NCI-H2107 (cell line): ENCODE measurements at regions not wholly inside any gene's neighbourhood (a gene's known extent, or its start where the extent isn't known, plus 50 kb on each side); places are given as distances from the start of the nearest gene placed in this dataset.

ENCODE experiments used
- DNase-seq: peaks from one replicate; lab custom pipeline; 2025; lab: John Stamatoyannopoulos, UW

GRCh38 chr14:104425763-104426646, 153.6 kb upstream of the C14orf180 start:
- no peak for DNase-seq

GRCh38 chr14:104427131-104427851, 152.3 kb upstream of the C14orf180 start:
- no peak for DNase-seq

GRCh38 chr14:104428333-104428851, 151.2 kb upstream of the C14orf180 start:
- DNase-seq = no peak

- no peak for DNase-seq
Measured at GRCh38 chr14:104428860-104429259, 150.7 kb upstream of the C14orf180 start.

GRCh38 chr14:104429291-104429861, 150.2 kb upstream of the C14orf180 start:
- DNase-seq = no peak

DNA sequence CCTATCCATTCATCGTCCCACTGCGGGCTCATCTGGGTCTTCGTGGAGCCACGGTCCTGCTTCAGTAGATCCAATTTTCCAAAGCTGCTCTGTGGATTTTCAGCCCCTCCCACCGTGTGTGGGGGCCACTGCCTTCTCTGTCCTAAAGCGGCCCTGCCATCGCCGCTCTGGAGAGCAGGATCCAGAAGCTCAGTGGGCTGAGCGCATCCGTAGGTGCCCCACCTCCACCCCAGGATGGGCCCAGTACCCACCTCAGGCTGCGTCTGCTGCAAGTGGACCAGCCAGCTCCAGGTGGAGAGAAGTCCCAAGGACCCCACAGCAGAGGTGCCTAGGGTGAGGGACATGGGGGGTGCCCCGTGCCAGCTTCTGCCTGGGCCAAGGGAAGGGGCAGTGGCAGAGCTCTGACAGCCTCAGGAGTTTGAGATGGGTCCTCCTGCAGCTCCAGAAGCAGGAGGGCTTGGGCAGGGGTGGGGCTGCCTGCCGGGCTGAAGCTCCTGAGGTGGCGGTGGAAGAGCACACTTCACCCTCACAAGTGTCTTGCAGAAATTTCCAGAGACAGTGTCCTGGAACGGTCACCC, 148.1 kb upstream of the C14orf180 start:
- DNase-seq = no peak

DNA sequence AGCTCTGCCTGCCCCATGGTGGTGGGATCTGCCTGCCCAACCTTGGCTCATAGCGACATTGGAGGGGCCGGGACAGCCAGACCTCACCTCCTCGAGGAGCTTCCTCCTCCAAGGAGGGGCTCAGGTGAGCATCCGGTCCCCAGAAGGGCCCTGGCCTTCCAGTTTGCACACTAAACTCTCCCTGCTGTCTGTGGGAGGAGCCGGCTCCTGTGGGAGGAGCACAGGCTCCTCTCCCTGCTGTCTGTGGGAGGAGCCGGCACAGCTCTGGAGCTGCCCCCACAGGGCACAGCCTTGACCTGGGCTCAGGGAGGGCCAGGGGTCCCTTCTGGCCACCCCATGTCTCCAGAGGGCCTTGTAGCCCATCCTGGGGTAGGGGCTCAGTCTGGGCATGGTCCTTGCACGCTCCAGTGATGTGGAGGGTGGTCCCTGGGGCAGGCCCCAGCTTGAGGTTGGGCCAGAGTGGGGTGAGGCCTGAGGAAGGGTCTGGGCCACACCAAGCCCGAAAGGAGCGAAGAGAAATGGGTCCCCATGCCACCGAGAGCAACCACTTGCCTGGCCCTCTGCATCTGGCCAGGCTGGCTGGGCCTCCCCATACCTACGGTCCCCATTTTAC, 147.5 kb upstream of the C14orf180 start:
- DNase-seq = no peak

DNA sequence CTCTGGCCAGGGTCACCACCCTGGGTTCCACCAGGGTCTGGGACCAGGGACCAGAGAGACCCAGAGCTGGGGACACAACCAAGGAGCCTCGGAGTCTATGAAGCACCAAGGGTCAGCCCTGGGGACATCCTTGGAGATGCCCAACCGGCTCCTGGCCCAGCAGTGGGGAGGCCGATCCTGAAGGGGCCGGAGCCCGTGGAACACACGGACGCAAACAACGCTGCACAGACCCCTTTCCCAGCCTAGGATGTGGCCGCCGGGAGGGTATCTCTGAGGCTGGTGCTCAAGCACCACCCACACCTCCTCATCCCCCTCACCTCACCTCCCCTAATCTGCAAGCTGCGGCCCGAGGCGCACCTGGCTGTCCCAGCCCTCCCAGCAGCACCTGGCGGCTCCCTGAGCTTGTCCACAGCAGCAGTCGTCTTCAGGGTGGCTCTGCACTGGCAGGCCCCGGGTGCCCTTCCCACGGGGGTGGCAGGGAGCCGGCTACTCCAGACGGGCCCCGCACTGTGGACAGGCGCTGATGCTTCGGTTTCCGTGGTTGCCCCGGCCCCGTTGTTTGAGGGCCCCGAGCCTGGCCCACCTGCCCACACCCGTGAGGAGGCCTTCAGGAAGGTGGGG, 146.8 kb upstream of the C14orf180 start:
- DNase-seq = no peak

DNA sequence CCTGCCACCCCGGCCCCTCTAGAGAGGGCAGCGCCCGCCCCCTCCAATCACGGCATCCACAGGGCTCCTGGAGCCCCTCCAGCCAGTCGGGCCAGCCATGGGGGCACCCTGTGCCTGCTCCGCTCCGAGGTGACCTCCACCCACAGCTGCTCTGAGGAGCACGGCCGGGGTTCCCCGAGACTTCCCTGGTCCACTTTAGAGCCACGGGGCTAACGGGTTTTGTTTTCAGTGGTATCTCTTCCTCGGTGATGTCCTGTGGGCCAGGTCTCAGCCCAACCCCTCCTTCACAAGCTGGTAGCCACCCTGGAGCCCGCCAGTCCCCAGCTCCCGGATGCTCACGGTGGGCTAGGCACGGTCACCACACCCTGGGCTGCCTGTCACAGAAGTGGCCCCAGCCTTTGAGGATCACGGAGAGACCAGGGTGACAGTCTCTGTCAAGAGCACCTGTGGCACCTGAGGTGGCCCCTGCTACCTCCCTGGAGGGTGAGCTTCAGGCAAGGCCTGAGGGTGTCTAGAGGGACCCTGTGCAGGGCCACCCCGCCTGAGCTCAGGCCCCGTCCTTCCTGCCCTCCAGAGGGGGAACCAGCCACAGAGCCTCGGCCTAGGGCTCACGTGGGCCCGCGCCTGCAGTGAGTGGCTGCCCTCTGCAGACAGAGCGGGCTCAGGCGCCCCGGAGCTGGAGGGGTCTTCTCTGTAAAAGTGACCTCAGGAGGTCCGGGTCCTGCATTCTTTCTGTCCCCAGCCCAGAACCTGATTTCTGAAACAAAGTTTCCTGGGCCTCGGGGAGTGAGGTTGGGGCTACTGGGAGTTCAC, 146.0 kb upstream of the C14orf180 start:
- no peak for DNase-seq

DNA sequence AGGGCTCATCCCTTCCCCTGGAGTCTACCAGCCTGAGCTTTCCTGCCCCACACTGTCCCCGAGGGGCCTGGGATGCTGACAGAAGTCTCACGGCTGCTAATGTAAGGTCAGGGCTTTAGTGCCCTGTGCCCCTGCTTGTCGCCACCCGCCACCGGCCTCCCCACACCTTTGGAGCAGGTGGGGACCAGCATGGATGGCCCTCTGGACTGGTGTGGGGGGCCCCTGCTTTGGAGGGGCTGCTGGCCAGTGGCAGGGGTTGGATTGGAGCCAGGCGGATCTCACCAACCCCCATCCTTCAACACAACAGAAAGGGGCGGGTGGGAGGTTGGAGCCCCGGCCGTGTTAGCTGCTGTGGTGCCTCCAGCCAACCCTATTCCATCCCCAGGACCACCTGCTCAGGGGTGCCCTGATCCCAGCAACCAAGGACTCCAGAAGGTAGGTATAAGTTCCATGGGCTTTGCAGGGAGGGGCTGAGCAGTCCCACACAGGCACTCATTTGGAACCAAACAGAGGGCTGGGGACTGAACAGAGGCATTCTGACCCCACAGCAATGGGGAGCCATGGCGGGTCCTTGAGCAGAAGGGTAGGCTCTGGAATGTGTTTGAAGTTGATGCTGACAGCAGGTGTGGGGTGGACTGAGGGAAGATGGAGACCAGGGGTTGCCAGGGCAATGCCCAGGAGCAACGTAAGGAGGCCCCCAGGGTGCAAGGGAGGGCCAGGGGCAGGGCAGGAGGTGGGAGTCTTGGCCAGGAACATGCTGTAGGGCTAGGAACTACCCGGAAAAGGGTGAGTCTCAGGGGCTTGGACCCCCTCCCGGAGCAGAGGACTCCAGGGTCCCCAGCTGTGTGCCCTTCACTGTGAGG, 145.1 kb upstream of the C14orf180 start:
- DNase-seq = no peak

GRCh38 chr14:104435147-104436046, 144.2 kb upstream of the C14orf180 start:
- no peak for DNase-seq

GRCh38 chr14:104436047-104436591, 143.4 kb upstream of the C14orf180 start:
- no peak for DNase-seq

- DNase-seq = no peak
Measured at GRCh38 chr14:104436741-104437701, 142.5 kb upstream of the C14orf180 start.

DNA sequence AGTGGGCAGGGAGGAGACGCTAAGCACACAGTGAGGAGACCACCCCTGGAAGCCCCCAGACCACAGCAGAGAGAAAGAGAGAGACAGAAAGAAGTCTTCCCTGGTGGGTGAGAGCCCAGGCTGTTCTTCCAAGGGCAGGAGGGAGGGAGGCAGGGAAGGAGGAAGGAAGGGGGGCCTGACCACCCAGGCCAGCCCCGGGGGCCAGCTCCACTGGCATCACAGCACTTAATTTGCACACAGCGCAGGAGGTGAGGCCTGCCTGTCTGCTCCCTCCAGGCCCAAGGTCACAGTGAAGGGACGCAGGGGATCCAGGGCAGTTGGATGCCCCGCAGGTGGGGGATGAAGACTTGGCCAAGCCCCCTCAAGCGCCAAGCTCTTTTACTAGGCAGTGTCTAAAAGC, 141.9 kb upstream of the C14orf180 start:
- DNase-seq = no peak

- no peak for DNase-seq
Measured at GRCh38 chr14:104438166-104438887, 141.2 kb upstream of the C14orf180 start.

DNA sequence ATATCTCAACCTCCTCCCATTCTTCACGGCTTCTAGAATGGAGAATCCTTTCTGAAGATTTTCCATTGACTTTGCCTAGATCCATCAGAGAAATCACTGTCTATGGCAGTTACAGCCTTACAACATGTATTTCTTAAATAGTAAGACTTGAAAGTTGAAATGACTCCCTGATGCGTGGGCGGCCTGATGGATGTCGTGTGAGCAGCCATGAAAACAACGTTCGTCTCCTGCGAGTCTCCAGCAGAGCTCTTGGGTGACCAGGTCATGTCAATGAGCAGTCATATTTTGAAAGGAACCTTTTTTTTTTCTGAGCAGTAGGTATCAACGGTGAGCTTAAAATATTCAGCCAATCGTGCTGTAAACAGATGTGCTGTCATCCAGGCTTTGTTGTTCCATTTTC, 139.9 kb upstream of the C14orf180 start:
- no peak for DNase-seq
